Astrocyte of the cerebellum (primary cell): ENCODE measurements at regions not wholly inside any gene's neighbourhood (a gene's known extent, or its start where the extent isn't known, plus 50 kb on each side); places are given as distances from the start of the nearest gene placed in this dataset.

Source experiments
- DNase-seq: peaks from one replicate; pipeline ENCODE4 v3.0.0-alpha.2; 2011; ENCODE audit warnings: low read depth
- H3K4me3 ChIP-seq: 2 replicates; pipeline ENCODE4 v1.5.1; 2011; ENCODE audit warnings: mild to moderate bottlenecking, low read depth, low read length, moderate library complexity
- CTCF ChIP-seq: IDR thresholded peaks from 2 replicates; pipeline ENCODE4 v1.5.1; 2012; ENCODE audit warnings: low read length, low read depth, moderate library complexity, mild to moderate bottlenecking; ENCODE audit errors: missing control alignments
- in situ Hi-C: cut with HindIII; loops from 2 replicates; pipeline ENCODE4 v1.10.0; 2017; ENCODE audit warnings: low sequenced_read_pairs

DNA sequence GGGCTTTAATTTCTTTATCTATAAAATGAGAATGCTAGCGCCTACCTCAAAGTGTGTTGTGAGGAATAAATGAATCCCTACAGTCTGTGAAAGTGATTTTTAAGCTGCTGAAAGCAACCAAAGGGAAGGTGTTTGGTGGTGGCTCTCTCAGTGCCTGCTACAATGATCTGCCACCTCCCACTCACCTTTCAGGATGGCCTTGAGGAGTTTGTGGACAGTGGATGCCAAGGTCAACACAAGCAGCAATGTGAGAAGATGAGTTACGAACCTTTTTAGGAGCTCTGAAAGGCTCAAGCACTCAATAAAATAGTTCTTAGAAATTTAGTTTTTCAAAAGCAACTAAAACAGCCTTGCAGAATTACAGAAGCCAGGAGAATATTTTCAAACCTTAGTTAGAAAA lies 176.6 kb upstream of the DPT start:
- TF ChIP-seq CTCF: no peak

GRCh38 chr1:168906367-168906766 lies 177.4 kb upstream of the DPT start:
- TF ChIP-seq CTCF: no peak
- no peak for DNase-seq
- in situ Hi-C loops: no loop called here
- H3K4me3 ChIP-seq: no peak overlapping the region

More for the DNA sequence above, 176.6 kb upstream of the DPT start:
- no peak for DNase-seq
- in situ Hi-C loops: no loop called here
- no peak overlapping the region for H3K4me3 ChIP-seq

DNA sequence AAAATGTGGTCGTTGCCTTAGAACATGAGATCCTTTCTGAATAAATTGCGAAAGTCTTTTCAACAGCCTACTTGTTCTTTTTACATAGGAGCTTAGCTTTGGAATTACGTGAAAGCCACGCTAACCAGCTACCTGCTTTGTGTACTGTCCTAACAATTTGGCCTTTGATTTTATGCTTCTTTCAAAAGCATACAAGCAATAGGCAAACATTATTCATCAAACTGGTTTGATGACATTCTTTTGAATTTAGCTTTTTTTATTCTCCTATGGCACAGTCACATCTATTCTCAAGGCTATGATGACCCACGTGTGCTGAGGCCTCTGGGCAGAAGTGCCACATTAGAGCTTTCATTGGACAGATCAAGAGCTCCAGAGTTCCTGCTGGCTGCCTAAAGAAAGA lies 178.0 kb upstream of the DPT start:
- DNase-seq: no peak
- no peak for TF ChIP-seq CTCF
- H3K4me3 ChIP-seq: no peak overlapping the region
- in situ Hi-C loops: no loop called here

GRCh38 chr1:168907786-168908348 lies 178.9 kb upstream of the DPT start:
- no peak for TF ChIP-seq CTCF
- in situ Hi-C loops: no loop called here

DNA sequence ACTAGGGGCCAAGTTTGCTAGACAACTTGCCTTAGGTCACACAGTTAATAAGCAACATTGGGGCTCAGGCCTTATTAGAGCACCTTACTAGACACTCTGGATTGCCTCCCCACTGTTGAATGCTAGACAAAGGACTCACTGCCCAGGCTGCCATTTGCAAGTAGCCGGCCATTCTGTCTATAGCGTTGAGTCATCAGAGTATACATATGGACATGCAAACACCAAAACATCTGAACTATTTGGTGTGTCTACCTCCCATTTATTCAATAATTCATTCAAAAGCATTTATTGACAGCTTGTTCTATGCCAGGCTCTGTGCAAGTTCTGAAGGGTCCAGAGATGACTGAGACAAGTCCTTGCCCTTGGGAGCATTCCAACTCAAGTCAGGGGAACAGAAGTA lies 181.4 kb upstream of the DPT start:
- in situ Hi-C loops: no loop called here
- H3K4me3 ChIP-seq: no peak overlapping the region
- no peak for TF ChIP-seq CTCF
- no peak for DNase-seq

More at GRCh38 chr1:168907786-168908348, 178.9 kb upstream of the DPT start:
- no peak for DNase-seq
- H3K4me3 ChIP-seq: no peak overlapping the region

- DNase-seq: no peak
- no peak for TF ChIP-seq CTCF
- no peak overlapping the region for H3K4me3 ChIP-seq
- in situ Hi-C loops: no loop called here
Observed at GRCh38 chr1:168911370-168911769, 182.4 kb upstream of the DPT start.
